ENCODE measurements at regions not wholly inside any gene's neighbourhood (a gene's known extent, or its start where the extent isn't known, plus 50 kb on each side); places are given as distances from the start of the nearest gene placed in this dataset.

DNA sequence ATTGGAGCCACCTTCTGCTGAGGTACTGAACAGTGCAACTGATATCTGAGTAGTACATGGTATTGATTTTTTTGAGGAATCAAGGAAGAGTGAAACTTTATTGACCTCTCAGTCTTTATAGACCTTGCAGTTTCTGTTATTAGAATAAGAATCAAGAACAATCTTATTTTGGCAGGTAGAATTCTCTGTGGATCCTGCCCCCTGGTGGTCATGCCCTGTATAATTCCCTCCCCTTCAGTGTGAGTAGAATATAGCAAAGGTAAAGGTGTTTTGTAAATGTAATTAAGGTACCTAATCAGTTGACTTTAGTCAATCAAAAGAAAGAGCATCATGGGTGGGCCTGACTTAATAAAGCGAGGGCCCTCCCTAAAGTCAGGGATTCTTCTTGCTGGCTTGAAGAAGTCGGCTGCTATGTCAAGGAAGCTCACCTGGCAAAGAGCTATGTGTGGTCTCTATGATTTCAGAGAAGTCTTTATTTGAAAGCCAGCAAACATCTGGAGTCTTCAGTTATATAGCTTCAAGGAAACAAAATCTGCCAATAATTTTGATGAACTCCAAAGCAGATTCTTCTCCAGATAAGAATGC is 142.8 kb downstream of the LSM5 start:
- ATAC-seq (ENCODE audit: poor library complexity) (no peak), DNase-seq (peak in 5 of 14 experiments; percentile 4 to 18 (median 4))
- intact Hi-C loops (cut with DNase I, micrococcal nuclease), result no loop called here
- no peak overlapping the region for H3K27ac Mint-ChIP-seq
- TF ChIP-seq, protein P1, sequence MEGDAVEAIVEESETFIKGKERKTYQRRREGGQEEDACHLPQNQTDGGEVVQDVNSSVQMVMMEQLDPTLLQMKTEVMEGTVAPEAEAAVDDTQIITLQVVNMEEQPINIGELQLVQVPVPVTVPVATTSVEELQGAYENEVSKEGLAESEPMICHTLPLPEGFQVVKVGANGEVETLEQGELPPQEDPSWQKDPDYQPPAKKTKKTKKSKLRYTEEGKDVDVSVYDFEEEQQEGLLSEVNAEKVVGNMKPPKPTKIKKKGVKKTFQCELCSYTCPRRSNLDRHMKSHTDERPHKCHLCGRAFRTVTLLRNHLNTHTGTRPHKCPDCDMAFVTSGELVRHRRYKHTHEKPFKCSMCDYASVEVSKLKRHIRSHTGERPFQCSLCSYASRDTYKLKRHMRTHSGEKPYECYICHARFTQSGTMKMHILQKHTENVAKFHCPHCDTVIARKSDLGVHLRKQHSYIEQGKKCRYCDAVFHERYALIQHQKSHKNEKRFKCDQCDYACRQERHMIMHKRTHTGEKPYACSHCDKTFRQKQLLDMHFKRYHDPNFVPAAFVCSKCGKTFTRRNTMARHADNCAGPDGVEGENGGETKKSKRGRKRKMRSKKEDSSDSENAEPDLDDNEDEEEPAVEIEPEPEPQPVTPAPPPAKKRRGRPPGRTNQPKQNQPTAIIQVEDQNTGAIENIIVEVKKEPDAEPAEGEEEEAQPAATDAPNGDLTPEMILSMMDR (IDR thresholded peaks at IDR 0.05), result peak; percentile 44
- no peaks in the 10 kb centered on the region for H3K36me3 ChIP-seq (ENCODE audit: insufficient read depth, low read length)
- no peak overlapping the region for H3K4me3 Mint-ChIP-seq
- H3K27ac ChIP-seq (ENCODE audit: low read depth in 1 of 2, low read length in 2 of 2), result no peak overlapping the region
- H3K9me3 ChIP-seq (ENCODE audit: control insufficient read depth in 1 of 2, insufficient read depth in 1 of 2, low read length in 2 of 2), result no peaks in the 10 kb centered on the region
- H3K4me3 ChIP-seq (ENCODE audit: low read length), result no peak overlapping the region
- ChIA-PET CTCF (interaction anchor here (0.8 kb wide), 1 partner anchor 16 kb away, joined by 3 read pairs; no protein-coding TSS in a partner anchor), POLR2A (no interaction called here)
- H3K4me1 ChIP-seq (ENCODE audit: insufficient read depth, low read length), result no peaks in the 10 kb centered on the region
- no peaks in the 10 kb centered on the region for H3K27me3 ChIP-seq (ENCODE audit: control insufficient read depth in 1 of 2, insufficient read depth in 2 of 2, low read length in 2 of 2)
- H3K27me3 Mint-ChIP-seq, result no peaks in the 10 kb centered on the region
- H3K9me3 Mint-ChIP-seq, result peaks cover 10% of the 10 kb centered on the region
- H3K36me3 Mint-ChIP-seq (ENCODE audit: low read depth), result no peaks in the 10 kb centered on the region
- H3K4me1 Mint-ChIP-seq (ENCODE audit: low read depth), result no peaks in the 10 kb centered on the region

DNA sequence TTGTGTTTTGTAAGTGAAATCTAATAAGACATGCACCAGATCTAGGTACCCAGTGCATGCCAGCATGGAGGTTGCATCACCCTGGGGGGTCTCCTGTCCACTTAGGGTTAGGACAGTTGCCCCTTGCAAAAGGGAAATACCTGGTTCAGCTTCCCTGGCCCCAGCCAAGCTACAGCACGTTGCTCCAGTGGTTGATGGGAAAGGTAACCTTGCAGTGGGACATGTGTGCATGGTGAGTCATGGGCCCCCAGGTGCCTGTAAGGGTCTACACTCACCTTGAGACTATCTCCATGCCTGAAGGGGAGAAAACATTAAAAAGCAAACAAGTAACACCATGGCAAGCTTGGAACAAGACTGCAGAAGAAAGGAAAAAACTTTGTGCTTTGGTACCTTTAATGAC is 143.9 kb downstream of the LSM5 start:
- Mint-ChIP-seq H3K27me3 (no peaks in the 10 kb centered on the region), H3K4me3 (no peak overlapping the region), H3K27ac (no peak overlapping the region), H3K9me3 (peaks cover 10% of the 10 kb centered on the region), H3K36me3 (ENCODE audit: low read depth) (no peaks in the 10 kb centered on the region), H3K4me1 (ENCODE audit: low read depth) (no peaks in the 10 kb centered on the region)
- no peak for DNase-seq
- H3K27me3 ChIP-seq (ENCODE audit: control insufficient read depth in 1 of 2, insufficient read depth in 2 of 2, low read length in 2 of 2), result no peaks in the 10 kb centered on the region
- intact Hi-C loops (cut with DNase I, micrococcal nuclease), result no loop called here
- TF ChIP-seq, protein P1 (IDR thresholded peaks at IDR 0.05), result no peak
- ChIA-PET CTCF (no interaction called here), POLR2A (no interaction called here)
- H3K4me3 ChIP-seq (ENCODE audit: low read length), result no peak overlapping the region
- no peaks in the 10 kb centered on the region for H3K4me1 ChIP-seq (ENCODE audit: insufficient read depth, low read length)
- no peak for ATAC-seq (ENCODE audit: poor library complexity)
- no peak overlapping the region for H3K27ac ChIP-seq (ENCODE audit: low read depth in 1 of 2, low read length in 2 of 2)
- H3K9me3 ChIP-seq (ENCODE audit: control insufficient read depth in 1 of 2, insufficient read depth in 1 of 2, low read length in 2 of 2), result no peaks in the 10 kb centered on the region
- H3K36me3 ChIP-seq (ENCODE audit: insufficient read depth, low read length), result no peaks in the 10 kb centered on the region

DNA sequence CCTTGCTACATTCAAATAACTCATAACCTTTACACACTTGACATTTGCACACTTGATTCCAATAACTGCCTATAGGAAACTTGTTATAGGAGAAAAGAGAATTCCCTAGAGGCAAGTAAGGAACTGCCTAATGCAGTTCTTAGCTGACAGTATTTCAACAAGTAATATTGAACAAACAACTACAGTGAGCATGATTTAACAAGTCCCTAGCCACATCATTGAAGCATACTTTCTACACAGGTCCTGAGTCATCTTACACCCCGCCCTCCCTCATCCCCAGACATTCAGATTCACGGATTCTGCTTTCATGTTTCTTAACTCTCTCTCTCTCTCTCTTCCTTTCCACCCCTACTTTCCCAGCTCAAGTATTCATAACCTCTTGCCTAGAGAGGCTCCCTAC is 153.5 kb downstream of the LSM5 start:
- POLR2A ChIA-PET, result no interaction called here

More for the DNA sequence above, 153.5 kb downstream of the LSM5 start:
- Histone ChIP-seq H3K27me3 (ENCODE audit: control insufficient read depth in 1 of 2, insufficient read depth in 2 of 2, low read length in 2 of 2) (no peaks in the 10 kb centered on the region), H3K4me3 (ENCODE audit: low read length) (no peak overlapping the region), H3K9me3 (ENCODE audit: control insufficient read depth in 1 of 2, insufficient read depth in 1 of 2, low read length in 2 of 2) (peaks cover 0 to 7% of the 10 kb centered on the region in 2 experiments), H3K36me3 (ENCODE audit: insufficient read depth, low read length) (no peaks in the 10 kb centered on the region), H3K27ac (ENCODE audit: low read depth in 1 of 2, low read length in 2 of 2) (no peak overlapping the region), H3K4me1 (ENCODE audit: insufficient read depth, low read length) (no peaks in the 10 kb centered on the region)
- no peaks in the 10 kb centered on the region for H3K36me3 Mint-ChIP-seq (ENCODE audit: low read depth)
- peaks cover 9% of the 10 kb centered on the region for H3K9me3 Mint-ChIP-seq
- TF ChIP-seq, protein P1 (IDR thresholded peaks at IDR 0.05), result no peak
- H3K27me3 Mint-ChIP-seq, result peaks cover 6% of the 10 kb centered on the region
- H3K4me3 Mint-ChIP-seq, result no peak overlapping the region
- no peak for ATAC-seq (ENCODE audit: poor library complexity)
- DNase-seq, result no peak
- intact Hi-C loops (cut with DNase I, micrococcal nuclease), result no loop called here
- CTCF ChIA-PET, result no interaction called here
- no peaks in the 10 kb centered on the region for H3K4me1 Mint-ChIP-seq (ENCODE audit: low read depth)
- H3K27ac Mint-ChIP-seq, result no peak overlapping the region
